HG03571 (cell line): ENCODE measurements at regions not wholly inside any gene's neighbourhood (a gene's known extent, or its start where the extent isn't known, plus 50 kb on each side); places are given as distances from the start of the nearest gene placed in this dataset.
"Not testable (repeated sequence)": the region's sequence is repeated elsewhere in the genome, so short reads cannot be mapped to it uniquely, and the experiment has no call there.

Experiments
- ATAC-seq: cut with Tn5 transposase; IDR thresholded peaks from one replicate; pipeline ENCODE4 v1.9.1; 2021; ENCODE audit not compliant: unreplicated experiment

- no peak for ATAC-seq
Observed at GRCh38 chr15:70602834-70603560, 160.4 kb downstream of the UACA start.

GRCh38 chr15:70602281-70602680 lies 161.1 kb downstream of the UACA start:
- ATAC-seq, result no peak

- no peak for ATAC-seq
Observed at GRCh38 chr15:70597945-70598344, 165.4 kb downstream of the UACA start.

GRCh38 chr15:70597056-70597603 lies 166.2 kb downstream of the UACA start:
- ATAC-seq, result no peak

- ATAC-seq, result no peak
Observed at GRCh38 chr15:70596354-70597055, 166.9 kb downstream of the UACA start.

- ATAC-seq, result no peak
Observed at GRCh38 chr15:70593795-70594194, 169.6 kb downstream of the UACA start.

GRCh38 chr15:70589728-70590127 lies 173.6 kb downstream of the UACA start:
- no peak for ATAC-seq

GRCh38 chr15:70589221-70589620 lies 174.1 kb downstream of the UACA start:
- ATAC-seq, result no peak

GRCh38 chr15:70588613-70589012 lies 174.7 kb downstream of the UACA start:
- no peak for ATAC-seq

GRCh38 chr15:70587896-70588567 lies 175.3 kb downstream of the UACA start:
- no peak for ATAC-seq

- not testable (repeated sequence) for ATAC-seq
Observed at GRCh38 chr15:70587012-70587634, 176.2 kb downstream of the UACA start.

- ATAC-seq, result no peak
Observed at GRCh38 chr15:70586241-70586640, 177.1 kb downstream of the UACA start.

- no peak for ATAC-seq
Observed at GRCh38 chr15:70585707-70586034, 177.7 kb downstream of the UACA start.

GRCh38 chr15:70584838-70585706 lies 178.3 kb downstream of the UACA start:
- ATAC-seq, result no peak

GRCh38 chr15:70584441-70584837 lies 178.9 kb downstream of the UACA start:
- no peak for ATAC-seq

- ATAC-seq, result no peak
Observed at GRCh38 chr15:70583006-70583405, 180.4 kb downstream of the UACA start.

- no peak for ATAC-seq
Observed at GRCh38 chr15:70582143-70582945, 181.0 kb downstream of the UACA start.

GRCh38 chr15:70580958-70581357 lies 182.4 kb downstream of the UACA start:
- no peak for ATAC-seq

GRCh38 chr15:70580286-70580685 lies 183.1 kb downstream of the UACA start:
- ATAC-seq, result no peak

GRCh38 chr15:70579766-70580165 lies 183.6 kb downstream of the UACA start:
- no peak for ATAC-seq
